HG02973 (cell line): ENCODE measurements at regions not wholly inside any gene's neighbourhood (a gene's known extent, or its start where the extent isn't known, plus 50 kb on each side); places are given as distances from the start of the nearest gene placed in this dataset.
"Not testable (repeated sequence)": the region's sequence is repeated elsewhere in the genome, so short reads cannot be mapped to it uniquely, and the experiment has no call there.

Experiments
- ATAC-seq: cut with Tn5 transposase; IDR thresholded peaks from one replicate; pipeline ENCODE4 v1.9.1; 2021; ENCODE audit warnings: moderate library complexity; ENCODE audit not compliant: unreplicated experiment

DNA sequence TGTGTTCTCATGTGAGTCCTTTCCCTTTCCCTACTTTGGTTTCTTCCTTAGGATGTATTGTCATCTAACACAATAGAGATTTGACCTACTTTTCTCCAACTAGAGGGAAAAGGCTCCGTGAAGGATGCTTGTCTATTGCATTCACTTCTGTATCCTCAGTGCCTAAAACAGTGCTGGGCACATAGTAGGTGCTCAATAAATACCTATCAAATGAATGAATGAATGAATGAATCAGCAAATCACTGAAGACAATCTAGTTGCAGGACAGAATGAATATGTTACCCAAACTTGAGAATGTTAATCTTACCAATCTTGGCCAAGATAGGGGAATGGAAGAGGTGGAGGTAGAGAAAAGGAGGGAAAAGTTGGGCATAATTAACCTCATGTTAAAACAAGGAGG lies 131.2 kb upstream of the FOXN2 start:
- ATAC-seq: no peak

DNA sequence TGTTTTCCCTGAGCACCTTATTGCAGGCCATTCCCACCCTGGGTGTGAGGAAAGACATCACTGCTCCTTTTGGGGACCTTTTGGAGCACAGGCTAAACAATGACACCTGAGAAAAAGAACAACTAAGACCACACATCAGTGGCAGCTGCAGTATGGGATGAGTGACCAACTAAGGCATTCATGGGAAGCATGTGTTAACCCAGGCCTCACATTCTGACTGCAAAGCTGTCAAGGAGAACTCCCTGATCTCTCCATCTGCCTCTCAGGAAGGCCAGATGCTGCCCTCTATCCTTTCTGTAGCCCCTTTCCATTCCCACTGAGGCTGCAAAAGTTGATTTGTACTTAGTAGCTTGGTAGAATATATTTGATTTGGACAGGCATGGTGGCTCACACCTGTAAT lies 130.5 kb upstream of the FOXN2 start:
- ATAC-seq: no peak

GRCh38 chr2:48187503-48187902 lies 127.0 kb upstream of the FOXN2 start:
- ATAC-seq: no peak

GRCh38 chr2:48189552-48190228 lies 124.8 kb upstream of the FOXN2 start:
- no peak for ATAC-seq

- ATAC-seq: no peak
Observed at GRCh38 chr2:48190230-48190629, 124.3 kb upstream of the FOXN2 start.

DNA sequence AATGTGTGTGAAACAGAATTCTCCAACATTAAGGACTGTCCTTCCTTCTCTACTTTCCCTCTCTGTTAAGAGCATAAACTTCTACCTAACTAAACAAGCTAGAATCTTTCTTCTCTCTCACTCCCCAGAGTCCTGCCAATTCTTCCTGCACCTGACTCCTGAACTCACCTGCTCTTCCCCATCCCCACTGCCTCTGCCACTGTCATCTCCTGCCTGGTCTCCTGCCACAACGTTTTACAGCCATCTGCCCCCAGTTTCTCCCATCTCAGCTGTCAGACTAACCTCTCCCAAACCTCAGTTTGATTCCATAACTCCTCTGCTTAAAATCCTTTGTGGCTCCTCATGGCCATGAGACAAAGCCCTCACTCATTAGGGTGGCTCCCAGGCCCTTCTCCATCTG lies 119.8 kb upstream of the FOXN2 start:
- no peak for ATAC-seq

DNA sequence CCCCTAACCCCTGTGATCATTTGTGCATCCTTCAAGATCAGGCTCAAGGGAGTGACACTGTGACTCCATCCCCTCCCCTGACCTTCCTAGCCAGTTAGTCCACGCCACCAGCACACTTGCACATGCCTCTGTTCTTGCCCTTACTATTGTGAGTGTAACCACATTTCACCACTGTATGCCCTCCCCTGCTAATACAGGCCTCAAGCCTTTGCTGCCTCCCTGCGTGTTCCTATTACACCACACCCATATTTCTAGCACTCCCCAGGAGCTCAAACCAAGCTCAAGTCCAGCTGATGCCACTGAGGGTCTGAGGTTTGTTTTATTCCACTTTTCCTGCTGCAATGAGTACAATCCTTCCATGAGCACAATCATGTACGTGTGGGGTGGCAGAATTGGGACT lies 119.3 kb upstream of the FOXN2 start:
- no peak for ATAC-seq

DNA sequence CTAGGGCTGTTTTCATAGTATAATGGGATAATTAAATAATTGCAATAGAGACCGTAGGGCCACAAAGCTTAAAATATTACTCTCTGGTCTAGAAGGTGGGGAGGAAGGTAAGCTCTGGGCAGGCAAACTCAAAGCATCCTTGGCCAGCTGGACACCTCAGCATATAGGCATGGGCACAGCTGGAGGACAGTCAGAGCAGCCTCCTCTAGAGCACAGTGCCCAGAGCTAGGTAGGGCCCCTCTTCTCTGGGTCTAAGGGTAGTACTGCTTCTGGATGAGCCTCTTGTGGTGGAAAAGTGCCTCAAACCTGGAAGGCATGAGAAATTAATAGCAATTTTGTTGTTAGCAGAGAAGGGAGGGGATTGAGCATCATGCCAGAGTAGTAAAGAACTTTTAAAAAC lies 116.9 kb upstream of the FOXN2 start:
- ATAC-seq: no peak

DNA sequence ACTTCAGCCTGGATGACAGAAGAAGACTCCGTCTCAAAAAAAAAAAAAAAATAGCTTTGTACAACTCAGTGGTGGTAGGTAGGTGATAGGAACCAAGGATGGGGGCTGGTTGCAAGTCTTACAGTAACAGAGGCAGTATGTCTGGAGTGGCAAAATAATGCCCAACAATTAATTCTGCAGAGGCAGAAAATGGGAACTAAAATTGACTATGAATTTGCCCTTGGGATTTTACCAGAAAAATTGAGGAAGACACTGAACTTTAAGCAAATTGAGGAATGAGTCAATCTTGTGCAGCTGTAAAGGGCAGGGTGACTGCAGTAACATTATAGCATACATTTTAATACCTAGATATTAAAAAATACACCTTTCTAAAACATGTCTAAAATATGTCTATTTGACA lies 116.1 kb upstream of the FOXN2 start:
- no peak for ATAC-seq

GRCh38 chr2:48199070-48199469 lies 115.4 kb upstream of the FOXN2 start:
- ATAC-seq: no peak

- ATAC-seq: no peak
Observed at GRCh38 chr2:48200620-48201293, 113.7 kb upstream of the FOXN2 start.

GRCh38 chr2:48201435-48201834 lies 113.0 kb upstream of the FOXN2 start:
- not testable (repeated sequence) for ATAC-seq

DNA sequence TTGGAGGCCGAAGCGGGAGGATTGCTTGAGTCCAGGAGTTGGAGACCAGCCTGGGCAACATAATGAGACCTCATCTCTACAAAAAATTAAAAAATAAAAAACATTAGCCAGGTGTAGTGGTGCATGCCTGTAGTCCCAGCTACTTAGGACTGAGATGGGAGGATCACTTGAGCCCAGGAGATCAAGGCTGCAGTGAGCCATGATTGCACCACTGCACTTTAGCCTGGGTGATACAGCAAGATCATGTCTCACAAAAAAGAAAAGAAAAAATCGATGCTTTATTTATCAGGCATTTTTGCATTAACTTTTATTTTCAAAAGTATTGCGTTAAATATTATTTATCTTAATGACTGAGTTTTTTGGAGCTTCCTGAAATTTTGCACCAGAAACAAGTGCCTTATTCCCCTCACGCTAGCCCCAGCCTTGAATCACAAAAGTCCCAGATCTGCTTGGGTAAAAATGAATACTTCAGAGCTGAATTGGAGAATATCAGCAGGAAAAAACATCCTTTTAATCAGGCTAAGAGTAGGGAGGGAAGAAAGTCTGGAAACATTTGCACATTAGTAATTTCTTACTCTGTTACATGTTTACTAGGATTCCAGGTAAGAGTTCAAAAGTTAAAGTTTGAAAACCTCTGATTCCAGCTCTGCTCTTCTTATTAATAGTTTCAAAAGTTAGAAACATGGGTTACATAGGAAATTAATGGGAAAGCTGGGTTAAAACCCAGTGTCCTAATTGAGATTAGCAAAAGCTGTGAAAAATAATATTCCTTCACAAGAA lies 111.4 kb upstream of the FOXN2 start:
- ATAC-seq: no peak

DNA sequence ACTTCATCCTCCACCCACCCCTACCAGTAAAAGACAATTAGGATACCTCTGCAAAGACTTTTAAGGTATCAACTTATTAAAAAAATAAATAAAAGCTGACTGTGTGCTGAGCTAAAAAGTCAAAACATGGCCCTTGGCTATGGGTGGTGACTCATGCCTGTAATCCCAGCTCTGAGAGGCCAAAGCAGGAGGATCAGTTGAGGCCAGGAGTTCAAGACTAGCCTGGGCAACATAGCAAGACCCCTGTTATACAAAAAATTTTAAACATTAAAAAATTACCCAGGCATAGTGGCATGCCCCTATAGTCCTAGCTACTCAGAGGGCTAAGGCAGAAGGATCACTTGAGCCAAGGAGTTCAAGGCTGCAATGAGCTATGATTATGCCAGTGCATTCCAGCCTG lies 110.8 kb upstream of the FOXN2 start:
- no peak for ATAC-seq

- ATAC-seq: no peak
Observed at GRCh38 chr2:48204750-48205136, 109.7 kb upstream of the FOXN2 start.

- no peak for ATAC-seq
Observed at GRCh38 chr2:48205137-48205798, 109.2 kb upstream of the FOXN2 start.

DNA sequence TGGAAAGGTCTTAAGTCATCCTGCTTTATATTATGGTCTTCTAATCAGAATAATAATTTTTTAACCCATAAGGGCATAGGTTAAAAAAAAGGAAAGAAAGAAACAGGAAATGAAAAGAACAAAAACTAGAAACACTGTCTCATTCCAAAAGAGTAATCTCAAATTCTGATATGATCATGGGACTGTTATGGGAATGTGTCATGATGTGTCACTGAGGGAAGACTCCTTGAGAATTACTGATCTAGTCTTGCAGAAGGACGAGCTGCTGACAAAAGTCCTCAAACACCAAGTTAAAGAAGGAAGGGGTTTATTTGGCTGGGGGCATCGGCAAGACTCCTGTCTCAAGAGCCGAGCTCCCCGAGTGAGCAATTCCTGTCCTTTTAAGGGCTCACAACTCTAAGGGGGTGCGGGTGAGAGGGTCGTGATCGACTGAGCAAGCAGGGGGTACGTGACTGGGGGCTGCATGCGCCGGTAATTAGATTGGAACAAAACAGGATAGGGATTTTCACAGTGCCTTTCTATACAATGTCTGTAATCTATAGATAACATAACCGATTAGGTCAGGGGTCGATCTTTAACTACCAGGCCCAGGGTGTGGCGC lies 108.3 kb upstream of the FOXN2 start:
- ATAC-seq: not testable (repeated sequence)

DNA sequence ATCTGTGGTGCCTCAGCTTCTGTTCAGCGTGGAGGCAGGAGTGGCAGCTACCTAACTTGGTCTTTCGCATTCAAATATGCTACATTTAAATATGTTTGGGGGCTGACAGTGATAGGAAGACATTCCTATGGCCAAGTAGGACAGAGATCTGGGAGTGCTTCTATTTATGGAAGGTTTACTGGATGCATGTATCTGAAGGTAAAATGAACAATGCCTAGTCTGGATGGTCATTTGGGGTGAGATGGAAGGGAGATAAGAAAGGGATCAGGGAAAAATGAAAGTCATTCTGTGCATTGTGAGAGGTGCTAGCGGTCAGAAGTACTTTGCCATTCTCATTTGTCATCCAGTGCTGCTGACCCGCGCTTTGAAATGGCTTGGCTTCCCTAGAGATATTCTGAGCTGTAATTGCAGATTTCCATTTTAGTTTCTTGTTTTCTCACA lies 107.3 kb upstream of the FOXN2 start:
- ATAC-seq: no peak

- ATAC-seq: no peak
Observed at GRCh38 chr2:48207851-48208250, 106.6 kb upstream of the FOXN2 start.

DNA sequence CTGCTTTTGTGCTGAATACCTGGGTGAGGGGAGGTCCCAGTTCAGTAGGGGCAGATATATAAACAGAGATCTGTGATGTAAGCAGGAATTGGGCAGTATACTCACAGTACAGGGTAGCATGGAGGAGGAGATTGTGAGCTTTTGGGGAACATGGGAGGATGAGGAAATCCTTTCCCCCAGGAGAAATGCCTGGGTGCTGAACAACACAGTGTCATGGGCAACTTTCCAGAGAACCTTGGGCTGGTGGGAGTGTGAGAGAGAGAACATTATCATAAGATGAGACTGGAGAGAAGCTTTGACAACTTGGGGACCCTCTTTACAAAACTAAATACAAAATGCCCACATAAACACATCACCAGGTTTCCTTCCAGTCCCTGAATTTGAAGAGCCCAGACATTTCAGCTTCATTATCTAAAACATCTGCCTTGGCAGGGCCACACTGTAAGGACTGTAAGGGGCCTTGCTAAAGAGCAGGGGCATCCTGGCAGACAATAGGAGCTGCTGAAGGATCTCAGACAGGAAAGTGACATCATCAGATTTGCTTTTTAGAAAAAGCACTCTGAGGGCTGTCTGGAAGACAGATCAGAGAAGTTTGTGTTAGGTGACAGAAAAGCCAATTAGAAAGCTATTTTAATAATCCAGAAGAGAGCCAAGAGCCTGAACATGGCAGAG lies 105.1 kb upstream of the FOXN2 start:
- ATAC-seq: no peak

- ATAC-seq: no peak
Observed at GRCh38 chr2:48210189-48210588, 104.3 kb upstream of the FOXN2 start.
